ENCODE measurements at regions not wholly inside any gene's neighbourhood (a gene's known extent, or its start where the extent isn't known, plus 50 kb on each side); places are given as distances from the start of the nearest gene placed in this dataset.
"Not testable (repeated sequence)": the region's sequence is repeated elsewhere in the genome, so short reads cannot be mapped to it uniquely, and the experiment has no call there.

GRCh38 chr3:166697495-166697894 is 682.6 kb downstream of the ZBBX start:
- no peak for DNase-seq (ENCODE audit: extremely low read depth, low read depth, low spot score)

GRCh38 chr3:166696103-166696502 is 684.0 kb downstream of the ZBBX start:
- DNase-seq (ENCODE audit: extremely low read depth, low read depth, low spot score): no peak

- no peak for DNase-seq (ENCODE audit: extremely low read depth, low read depth, low spot score)
These were observed 691.4 kb downstream of the ZBBX start for GRCh38 chr3:166688665-166689064.

GRCh38 chr3:166685246-166685645 is 694.9 kb downstream of the ZBBX start:
- DNase-seq (ENCODE audit: extremely low read depth, low read depth, low spot score): no peak

GRCh38 chr3:166684077-166684476 is 696.0 kb downstream of the ZBBX start:
- DNase-seq (ENCODE audit: extremely low read depth, low read depth, low spot score): not testable (repeated sequence)

GRCh38 chr3:166669781-166670180 is 710.3 kb downstream of the ZBBX start:
- no peak for DNase-seq (ENCODE audit: extremely low read depth, low read depth, low spot score)

GRCh38 chr3:166663194-166663593 is 716.9 kb downstream of the ZBBX start:
- DNase-seq (ENCODE audit: extremely low read depth, low read depth, low spot score): no peak

- DNase-seq (ENCODE audit: extremely low read depth, low read depth, low spot score): no peak
These were observed 718.5 kb downstream of the ZBBX start for GRCh38 chr3:166661621-166662020.

GRCh38 chr3:166660962-166661361 is 719.1 kb downstream of the ZBBX start:
- DNase-seq (ENCODE audit: extremely low read depth, low read depth, low spot score): no peak

GRCh38 chr3:166637984-166638530 is 742.0 kb downstream of the ZBBX start:
- no peak for DNase-seq (ENCODE audit: extremely low read depth, low read depth, low spot score)

- DNase-seq (ENCODE audit: extremely low read depth, low read depth, low spot score): no peak
These were observed 745.9 kb downstream of the ZBBX start for GRCh38 chr3:166634091-166634746.

GRCh38 chr3:166630190-166630589 is 749.9 kb downstream of the ZBBX start:
- no peak for DNase-seq (ENCODE audit: extremely low read depth, low read depth, low spot score)

GRCh38 chr3:166613365-166613764 is 766.7 kb downstream of the ZBBX start:
- DNase-seq (ENCODE audit: extremely low read depth, low read depth, low spot score): no peak

- DNase-seq (ENCODE audit: extremely low read depth, low read depth, low spot score): not testable (repeated sequence)
These were observed 767.3 kb downstream of the ZBBX start for GRCh38 chr3:166612761-166613160.

GRCh38 chr3:166607933-166608521 is 770.8 kb upstream of the BCHE start:
- no peak for DNase-seq (ENCODE audit: extremely low read depth, low read depth, low spot score)

GRCh38 chr3:166606988-166607387 is 769.8 kb upstream of the BCHE start:
- no peak for DNase-seq (ENCODE audit: extremely low read depth, low read depth, low spot score)

GRCh38 chr3:166593776-166594175 is 756.6 kb upstream of the BCHE start:
- DNase-seq (ENCODE audit: extremely low read depth, low read depth, low spot score): no peak

GRCh38 chr3:166582236-166582635 is 745.0 kb upstream of the BCHE start:
- no peak for DNase-seq (ENCODE audit: extremely low read depth, low read depth, low spot score)

- no peak for DNase-seq (ENCODE audit: extremely low read depth, low read depth, low spot score)
These were observed 743.3 kb upstream of the BCHE start for GRCh38 chr3:166580561-166580960.

- no peak for DNase-seq (ENCODE audit: extremely low read depth, low read depth, low spot score)
These were observed 737.9 kb upstream of the BCHE start for GRCh38 chr3:166575161-166575560.

- not testable (repeated sequence) for DNase-seq (ENCODE audit: extremely low read depth, low read depth, low spot score)
These were observed 734.5 kb upstream of the BCHE start for GRCh38 chr3:166571686-166572085.

- DNase-seq (ENCODE audit: extremely low read depth, low read depth, low spot score): no peak
These were observed 732.9 kb upstream of the BCHE start for GRCh38 chr3:166570102-166570501.

Measured in glomerular endothelial cell (primary cell).